ENCODE measurements at regions not wholly inside any gene's neighbourhood (a gene's known extent, or its start where the extent isn't known, plus 50 kb on each side); places are given as distances from the start of the nearest gene placed in this dataset.
"Not testable (repeated sequence)": the region's sequence is repeated elsewhere in the genome, so short reads cannot be mapped to it uniquely, and the experiment has no call there.

DNA sequence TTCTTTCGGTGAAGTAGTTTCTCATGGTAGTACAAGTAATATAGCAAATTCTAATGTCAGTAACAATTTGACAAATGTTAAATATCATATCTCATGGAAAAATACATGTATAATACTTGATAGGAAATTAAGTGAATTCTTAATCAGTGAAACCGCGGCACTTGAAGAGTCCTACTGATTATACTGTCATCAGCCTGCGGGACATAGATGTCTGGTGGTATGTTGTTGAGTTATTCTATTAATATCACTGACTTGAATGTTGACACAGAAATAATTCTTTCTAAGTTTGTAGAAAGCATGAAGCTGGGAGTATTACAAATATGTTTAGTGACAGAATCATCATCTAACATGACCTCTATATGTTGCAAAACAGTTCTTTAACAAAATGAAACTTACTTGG lies 479.8 kb upstream of the IMPG1 start:
- no peak for DNase-seq (ENCODE audit: low read depth)

DNA sequence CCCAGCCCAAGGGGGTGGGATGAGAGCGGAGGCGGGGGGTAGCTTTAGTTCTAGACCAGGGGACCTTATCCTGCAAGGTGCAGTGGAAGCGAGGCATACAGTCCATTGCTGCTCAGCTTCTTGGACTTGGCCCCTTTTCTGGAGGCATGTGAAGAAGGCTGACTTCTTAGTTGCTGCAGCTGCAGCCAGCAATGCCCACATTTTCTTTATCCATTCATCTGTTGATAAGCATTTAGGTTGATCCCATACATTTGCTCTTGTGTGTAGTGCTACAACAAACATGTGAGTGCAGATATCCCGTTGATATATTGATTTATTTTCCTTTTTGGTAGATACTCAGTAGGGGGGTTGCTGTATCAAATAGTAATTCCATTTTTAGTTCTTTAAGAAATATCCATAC lies 461.2 kb upstream of the IMPG1 start:
- no peak for DNase-seq (ENCODE audit: low read depth)

GRCh38 chr6:76532647-76533046 lies 460.2 kb upstream of the IMPG1 start:
- no peak for DNase-seq (ENCODE audit: low read depth)

- DNase-seq (ENCODE audit: low read depth): no peak
Measured at GRCh38 chr6:76518443-76518842, 446.0 kb upstream of the IMPG1 start.

GRCh38 chr6:76516924-76517323 lies 444.5 kb upstream of the IMPG1 start:
- DNase-seq (ENCODE audit: low read depth): no peak

GRCh38 chr6:76510489-76510888 lies 438.0 kb upstream of the IMPG1 start:
- no peak for DNase-seq (ENCODE audit: low read depth)

DNA sequence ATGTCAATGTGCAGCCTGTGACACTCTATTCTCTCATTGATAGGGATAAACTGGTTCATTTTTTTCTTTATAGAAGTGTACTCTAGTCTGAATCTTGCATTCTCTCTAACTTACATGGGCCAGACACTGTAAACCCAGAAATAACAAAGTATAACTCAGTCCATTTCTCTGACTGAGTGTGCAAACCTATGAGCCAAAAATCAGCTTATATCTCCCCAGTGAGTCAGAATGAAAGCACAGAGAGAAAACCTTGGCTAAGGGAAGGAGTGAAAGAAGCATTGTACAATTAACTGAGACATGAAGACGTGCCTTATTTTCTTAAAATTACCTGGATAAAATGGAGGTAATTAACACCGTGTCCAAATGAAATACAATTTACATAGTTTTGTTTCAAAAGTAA lies 436.9 kb upstream of the IMPG1 start:
- DNase-seq (ENCODE audit: low read depth): no peak

DNA sequence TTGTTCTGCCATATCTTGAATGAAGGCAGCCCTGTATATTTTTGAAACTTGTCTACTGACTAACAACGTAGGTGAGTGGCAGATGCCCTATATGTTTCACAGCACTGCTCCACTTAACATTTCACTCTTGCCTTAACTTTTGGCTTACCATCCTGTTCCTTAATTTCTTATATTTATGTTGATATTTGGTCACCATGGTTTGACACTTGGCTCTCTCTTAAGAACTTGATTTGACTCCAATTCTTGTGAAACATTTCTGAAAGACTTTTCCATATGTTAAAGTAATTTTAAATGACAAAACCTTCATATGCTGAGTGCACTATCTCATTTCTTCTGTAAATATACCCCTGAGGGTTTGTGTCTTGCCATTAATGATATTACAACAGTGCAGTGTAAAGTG lies 434.3 kb upstream of the IMPG1 start:
- DNase-seq (ENCODE audit: low read depth): no peak

GRCh38 chr6:76495909-76496308 lies 423.4 kb upstream of the IMPG1 start:
- DNase-seq (ENCODE audit: low read depth): no peak

GRCh38 chr6:76491376-76491775 lies 418.9 kb upstream of the IMPG1 start:
- DNase-seq (ENCODE audit: low read depth): not testable (repeated sequence)

GRCh38 chr6:76490456-76490855 lies 418.0 kb upstream of the IMPG1 start:
- DNase-seq (ENCODE audit: low read depth): no peak

DNA sequence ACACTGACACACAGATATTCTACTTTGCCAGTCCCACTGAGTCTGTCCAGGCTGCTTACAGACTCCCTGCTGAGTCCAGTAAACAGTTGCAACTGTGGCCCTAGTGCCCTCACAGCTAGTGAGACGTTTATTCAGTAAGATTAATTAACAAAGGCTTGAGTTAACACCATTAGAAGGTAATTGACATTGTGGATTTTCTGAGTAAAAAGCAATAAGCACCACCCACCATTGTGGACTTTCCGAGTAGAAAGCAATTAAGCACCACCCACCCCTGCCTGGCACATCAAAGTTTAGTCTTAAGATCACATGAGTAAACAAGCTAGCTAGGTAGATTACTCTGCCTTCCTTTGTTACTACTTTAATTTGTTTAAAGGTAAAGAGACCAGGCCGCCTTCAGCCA lies 408.6 kb upstream of the IMPG1 start:
- no peak for DNase-seq (ENCODE audit: low read depth)

DNA sequence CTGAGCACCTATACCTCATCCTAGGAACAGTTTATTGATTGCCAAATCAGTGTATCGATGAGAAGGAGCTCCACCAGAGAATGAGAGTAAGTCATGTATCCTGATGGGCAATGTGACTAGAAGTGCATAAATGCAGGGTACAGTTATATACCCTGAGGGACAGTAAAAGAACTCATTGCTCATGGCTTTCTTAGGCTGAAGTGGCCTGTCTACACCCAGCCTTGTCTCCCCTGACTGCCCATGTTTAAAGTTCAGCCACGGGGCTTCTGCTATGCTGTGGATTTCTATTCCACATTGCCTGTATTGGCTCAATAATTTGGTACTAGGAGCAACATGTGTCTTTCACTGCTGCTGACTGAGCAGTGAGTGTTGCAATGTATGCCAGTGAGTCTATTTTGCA lies 400.4 kb upstream of the IMPG1 start:
- no peak for DNase-seq (ENCODE audit: low read depth)

GRCh38 chr6:76466286-76466685 lies 393.8 kb upstream of the IMPG1 start:
- no peak for DNase-seq (ENCODE audit: low read depth)

- DNase-seq (ENCODE audit: low read depth): no peak
Measured at GRCh38 chr6:76465410-76465809, 392.9 kb upstream of the IMPG1 start.

- DNase-seq (ENCODE audit: low read depth): no peak
Measured at GRCh38 chr6:76453270-76453669, 380.8 kb upstream of the IMPG1 start.

GRCh38 chr6:76451926-76452709 lies 379.7 kb upstream of the IMPG1 start:
- DNase-seq (ENCODE audit: low read depth): no peak

- no peak for DNase-seq (ENCODE audit: low read depth)
Measured at GRCh38 chr6:76448109-76448508, 375.6 kb upstream of the IMPG1 start.

- DNase-seq (ENCODE audit: low read depth): no peak
Measured at GRCh38 chr6:76441875-76442274, 369.4 kb upstream of the IMPG1 start.

DNA sequence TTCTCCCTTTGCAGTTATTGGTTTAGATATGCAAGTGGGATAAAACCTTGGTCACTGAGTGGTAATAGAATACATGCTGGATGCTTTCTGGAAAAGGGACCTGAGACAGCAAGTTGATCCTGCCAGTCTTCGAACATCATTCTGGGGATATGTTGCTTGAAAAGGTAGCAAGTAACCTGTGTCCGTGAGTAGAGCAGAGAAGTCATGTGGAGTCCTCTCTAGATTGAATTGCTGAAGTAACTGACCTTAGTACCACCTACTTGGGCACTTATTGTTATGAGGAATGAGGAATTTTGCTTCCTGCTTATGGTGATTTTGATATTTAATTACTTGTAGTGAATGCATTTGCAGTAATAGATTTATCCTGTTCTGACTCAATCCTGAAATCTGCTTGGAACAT lies 367.3 kb upstream of the IMPG1 start:
- no peak for DNase-seq (ENCODE audit: low read depth)

DNA sequence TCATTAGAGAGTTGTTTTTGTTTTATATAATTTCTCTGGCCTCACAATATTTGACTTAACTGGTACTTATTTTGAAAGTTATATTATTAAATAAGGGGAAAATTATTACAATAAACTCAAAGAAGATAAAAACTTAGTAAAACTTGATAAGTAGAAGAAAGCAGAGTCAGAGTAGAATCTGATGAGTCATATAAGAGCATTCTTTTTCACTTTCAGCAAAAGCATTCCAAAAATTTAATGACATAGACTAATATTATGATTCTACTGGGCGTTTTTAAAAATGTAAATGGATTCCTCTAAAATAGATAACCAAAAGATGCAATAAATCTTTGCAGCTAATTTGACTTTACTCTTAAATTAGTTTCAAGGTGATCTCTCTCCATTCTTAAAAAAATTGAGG lies 366.3 kb upstream of the IMPG1 start:
- DNase-seq (ENCODE audit: low read depth): no peak

DNA sequence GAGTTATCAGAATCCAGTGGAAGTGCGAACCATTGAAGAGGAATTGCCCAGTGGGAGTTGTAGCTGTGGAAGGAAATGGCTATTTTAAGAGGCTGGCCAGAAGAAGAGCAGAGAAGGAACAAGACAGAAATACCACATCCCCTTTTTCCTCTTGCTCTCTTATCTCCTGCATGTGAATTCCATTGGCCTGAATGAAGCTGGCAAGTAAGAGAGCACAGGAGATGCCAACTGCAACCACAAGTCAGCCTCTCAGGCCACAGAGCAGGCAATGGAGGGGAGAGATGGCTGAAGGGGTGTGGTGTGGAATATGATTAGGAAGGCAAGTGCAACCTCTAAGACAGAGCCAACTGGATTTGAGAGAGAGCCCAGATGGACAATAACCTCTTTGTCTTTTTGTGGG lies 362.7 kb upstream of the IMPG1 start:
- DNase-seq (ENCODE audit: low read depth): no peak

GRCh38 chr6:76422511-76423213 lies 350.2 kb upstream of the IMPG1 start:
- no peak for DNase-seq (ENCODE audit: low read depth)

- no peak for DNase-seq (ENCODE audit: low read depth)
Measured at GRCh38 chr6:76420094-76420493, 347.6 kb upstream of the IMPG1 start.

All from GM04503 (cell line).